IPS DF 19.7 (cell line): ENCODE measurements at regions not wholly inside any gene's neighbourhood (a gene's known extent, or its start where the extent isn't known, plus 50 kb on each side); places are given as distances from the start of the nearest gene placed in this dataset.
A peak's percentile ranks its signal among the peaks of the same experiment; 100 is the strongest.
"Not testable (repeated sequence)": the region's sequence is repeated elsewhere in the genome, so short reads cannot be mapped to it uniquely, and the experiment has no call there.

Experiments used
- DNase-seq: peaks from one replicate; pipeline ENCODE4 v3.0.0-alpha.2; 2013; ENCODE audit warnings: low read depth, low spot score

GRCh38 chr10:62585211-62585775 lies 211.1 kb downstream of the ZNF365 start:
- DNase-seq = no peak

- no peak for DNase-seq
These were observed 212.8 kb downstream of the ZNF365 start for GRCh38 chr10:62587011-62587410.

GRCh38 chr10:62588116-62588515 lies 213.9 kb downstream of the ZNF365 start:
- DNase-seq = no peak

GRCh38 chr10:62589689-62590088 lies 214.8 kb upstream of the ADO start:
- no peak for DNase-seq

- DNase-seq = no peak
These were observed 214.2 kb upstream of the ADO start for GRCh38 chr10:62590306-62590705.

- DNase-seq = no peak
These were observed 210.4 kb upstream of the ADO start for GRCh38 chr10:62594093-62594520.

- DNase-seq = no peak
These were observed 207.3 kb upstream of the ADO start for GRCh38 chr10:62597226-62597625.

GRCh38 chr10:62599161-62599560 lies 205.4 kb upstream of the ADO start:
- DNase-seq = no peak

- not testable (repeated sequence) for DNase-seq
These were observed 198.0 kb upstream of the ADO start for GRCh38 chr10:62606551-62606950.

- not testable (repeated sequence) for DNase-seq
These were observed 196.2 kb upstream of the ADO start for GRCh38 chr10:62608189-62608875.

- peak; percentile 28 for DNase-seq
These were observed 193.8 kb upstream of the ADO start for GRCh38 chr10:62610649-62611229.

- no peak for DNase-seq
These were observed 191.1 kb upstream of the ADO start for GRCh38 chr10:62613424-62613823.

GRCh38 chr10:62613859-62614258 lies 190.7 kb upstream of the ADO start:
- DNase-seq = no peak

- DNase-seq = no peak
These were observed 189.9 kb upstream of the ADO start for GRCh38 chr10:62614389-62615157.

- DNase-seq = no peak
These were observed 187.5 kb upstream of the ADO start for GRCh38 chr10:62616885-62617590.

- DNase-seq = no peak
These were observed 186.9 kb upstream of the ADO start for GRCh38 chr10:62617652-62618051.

GRCh38 chr10:62618054-62618453 lies 186.5 kb upstream of the ADO start:
- DNase-seq = no peak

- no peak for DNase-seq
These were observed 185.7 kb upstream of the ADO start for GRCh38 chr10:62618576-62619412.

- DNase-seq = no peak
These were observed 185.1 kb upstream of the ADO start for GRCh38 chr10:62619413-62619738.

GRCh38 chr10:62620491-62620890 lies 184.0 kb upstream of the ADO start:
- DNase-seq = no peak

GRCh38 chr10:62623223-62623622 lies 181.3 kb upstream of the ADO start:
- DNase-seq = no peak
